GM15510 (cell line): ENCODE measurements at regions not wholly inside any gene's neighbourhood (a gene's known extent, or its start where the extent isn't known, plus 50 kb on each side); places are given as distances from the start of the nearest gene placed in this dataset.

ENCODE experiments used
- POLR2A ChIP-seq: IDR thresholded peaks from 3 replicates; pipeline ENCODE4 v1.6.1; 2011; ENCODE audit warnings: borderline replicate concordance; ENCODE audit not compliant: insufficient read length; ENCODE audit errors: extremely low read depth

- TF ChIP-seq POLR2A = no peak
Measured at GRCh38 chr6:14995966-14996602, 249.8 kb upstream of the JARID2 start.

DNA sequence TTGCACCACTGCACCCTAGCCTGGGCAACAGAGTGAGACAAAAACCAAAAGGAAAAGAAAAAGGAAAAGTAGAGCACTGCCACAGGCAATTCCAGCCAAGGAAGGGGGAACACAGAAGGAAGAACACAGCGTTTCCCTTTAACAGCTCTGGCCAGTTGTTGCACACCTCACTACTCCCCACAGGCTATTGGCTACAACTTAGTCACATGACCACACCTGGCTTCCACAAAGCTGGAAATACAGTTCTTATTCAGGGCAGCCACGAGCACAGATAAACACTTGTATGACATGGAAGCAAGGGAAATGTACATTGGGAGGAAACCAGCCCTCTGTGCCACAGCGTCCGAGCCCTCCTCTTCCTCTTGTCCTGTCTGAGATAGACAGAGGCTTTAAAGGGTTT is 249.0 kb upstream of the JARID2 start:
- no peak for TF ChIP-seq POLR2A

DNA sequence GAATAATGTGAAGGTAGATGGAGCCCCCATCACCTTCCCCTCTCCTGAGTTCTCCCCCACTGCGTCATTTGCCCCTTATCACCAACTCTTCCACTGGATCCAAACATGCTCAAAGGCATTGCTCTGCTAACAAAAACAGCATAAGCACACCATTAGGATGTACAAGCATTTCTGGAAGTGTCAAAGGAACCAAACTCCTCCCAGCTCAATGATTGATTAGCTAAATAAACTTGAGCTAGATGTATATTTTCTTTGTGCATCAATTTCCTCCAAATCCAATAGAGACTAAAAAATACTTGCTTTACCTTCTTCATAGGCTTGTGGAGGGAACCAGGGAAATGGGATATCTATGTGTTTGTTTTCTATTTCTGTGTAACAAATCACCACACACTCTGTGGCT is 248.4 kb upstream of the JARID2 start:
- TF ChIP-seq POLR2A = no peak

DNA sequence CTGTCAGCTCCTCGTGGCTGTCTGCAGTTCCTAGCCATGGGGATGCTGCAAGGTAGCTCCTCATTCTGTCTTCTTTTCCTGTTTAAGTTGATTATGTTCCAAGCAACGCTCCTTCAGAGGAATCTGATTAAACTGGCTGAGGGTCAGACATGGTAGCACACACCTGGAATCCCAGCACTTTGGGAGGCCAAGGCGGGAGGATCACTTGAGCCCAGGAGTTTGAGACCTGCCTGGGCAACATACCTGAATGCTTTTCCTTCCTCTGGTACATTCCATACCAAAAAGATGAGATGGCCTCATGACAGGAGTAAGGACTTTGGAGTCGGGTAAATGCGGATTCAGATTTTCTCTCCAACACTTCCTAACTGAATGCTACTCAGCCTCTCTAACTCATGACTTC is 246.8 kb upstream of the JARID2 start:
- no peak for TF ChIP-seq POLR2A

GRCh38 chr6:15001326-15001910 is 244.5 kb upstream of the JARID2 start:
- no peak for TF ChIP-seq POLR2A

DNA sequence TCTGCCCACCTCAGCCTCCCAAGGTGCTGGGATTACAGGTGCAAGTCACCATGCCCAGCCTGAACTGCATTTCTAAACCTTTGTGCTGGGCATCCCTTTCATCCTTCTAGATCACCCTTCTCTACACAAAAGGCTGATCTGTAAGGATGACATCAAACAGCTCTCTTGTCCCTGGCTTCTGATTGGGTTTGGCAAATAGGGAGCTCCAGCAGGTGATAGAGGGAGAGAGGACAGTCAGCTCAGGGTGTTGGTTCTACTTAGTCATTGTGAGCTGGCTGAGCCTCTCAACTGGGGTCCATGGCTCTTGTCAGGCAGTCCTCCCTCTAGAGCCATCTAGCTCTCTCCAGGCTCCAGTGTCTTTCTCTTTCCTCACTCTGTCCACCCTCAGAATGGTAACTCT is 237.6 kb upstream of the JARID2 start:
- no peak for TF ChIP-seq POLR2A

DNA sequence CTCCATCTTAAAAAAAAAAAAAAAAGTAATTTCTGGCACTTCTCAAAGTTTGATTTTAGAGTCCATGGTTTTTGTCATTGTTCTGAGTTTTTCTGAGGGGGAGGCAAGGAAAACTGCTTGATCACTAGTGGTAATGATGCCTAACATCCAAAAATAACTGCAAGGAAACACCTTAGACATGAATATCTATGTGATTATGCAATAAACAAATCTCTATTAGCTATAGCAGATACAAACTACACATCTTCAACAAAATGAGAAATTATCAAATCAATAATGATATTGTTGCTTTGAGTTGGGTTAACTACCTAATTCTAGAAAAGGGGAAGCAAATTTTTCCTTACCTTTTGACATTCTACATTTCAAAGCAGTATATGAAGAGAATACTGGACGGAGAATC is 230.9 kb upstream of the JARID2 start:
- no peak for TF ChIP-seq POLR2A

GRCh38 chr6:15016813-15017212 is 229.1 kb upstream of the JARID2 start:
- no peak for TF ChIP-seq POLR2A

GRCh38 chr6:15017261-15017660 is 228.6 kb upstream of the JARID2 start:
- TF ChIP-seq POLR2A = no peak

- no peak for TF ChIP-seq POLR2A
Measured at GRCh38 chr6:15017803-15018202, 228.1 kb upstream of the JARID2 start.

- TF ChIP-seq POLR2A = no peak
Measured at GRCh38 chr6:15020119-15020770, 225.6 kb upstream of the JARID2 start.

- TF ChIP-seq POLR2A = no peak
Measured at GRCh38 chr6:15021074-15021473, 224.8 kb upstream of the JARID2 start.

GRCh38 chr6:15023448-15023847 is 222.4 kb upstream of the JARID2 start:
- no peak for TF ChIP-seq POLR2A

GRCh38 chr6:15025446-15025845 is 220.4 kb upstream of the JARID2 start:
- no peak for TF ChIP-seq POLR2A

GRCh38 chr6:15026832-15027231 is 219.0 kb upstream of the JARID2 start:
- TF ChIP-seq POLR2A = no peak

- TF ChIP-seq POLR2A = no peak
Measured at GRCh38 chr6:15027472-15027871, 218.4 kb upstream of the JARID2 start.
